Cardiac fibroblast (primary cell): ENCODE measurements at regions not wholly inside any gene's neighbourhood (a gene's known extent, or its start where the extent isn't known, plus 50 kb on each side); places are given as distances from the start of the nearest gene placed in this dataset.

ENCODE experiments used
- DNase-seq, 2 donors: peaks; one replicate each; pipeline versions ENCODE4 v3.0.0 to v3.0.0-alpha.2; 2010; ENCODE audit warnings: low read depth in 2 of 2
- H3K4me3 ChIP-seq, 2 donors: replicated peaks in 1 of 2; 1 replicate in 1 of 2; 2 replicates in 1 of 2; pipeline ENCODE4 v1.5.1; 2011; ENCODE audit warnings: low read depth in 2 of 2, low read length in 2 of 2, mild to moderate bottlenecking in 2 of 2, moderate library complexity in 1 of 2
- TF ChIP-seq, protein P1 (sequence below): IDR thresholded peaks from one replicate; pipeline ENCODE4 v1.5.1; 2011; ENCODE audit warnings: low read depth, mild to moderate bottlenecking, low read length, inconsistent platforms

DNA sequence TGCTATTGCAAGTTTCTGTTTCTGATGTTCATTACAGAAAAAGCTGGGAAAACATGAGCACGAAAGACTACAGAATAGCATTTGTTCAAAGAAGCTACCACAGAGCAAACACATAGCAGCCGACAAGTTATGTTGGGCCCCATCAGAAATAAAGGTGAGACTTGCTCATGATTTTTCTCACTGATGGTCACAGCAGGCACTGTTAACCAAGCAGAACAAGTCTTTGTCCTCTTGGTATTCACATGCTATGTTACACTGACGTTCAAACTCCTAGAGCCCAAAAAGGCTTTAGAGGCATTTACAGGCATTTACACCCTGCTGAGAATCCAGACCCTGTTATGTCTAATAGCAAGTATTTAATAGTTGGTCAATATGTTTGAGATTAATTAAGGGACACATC is 235.0 kb upstream of the HNMT start:
- TF ChIP-seq, protein P1, sequence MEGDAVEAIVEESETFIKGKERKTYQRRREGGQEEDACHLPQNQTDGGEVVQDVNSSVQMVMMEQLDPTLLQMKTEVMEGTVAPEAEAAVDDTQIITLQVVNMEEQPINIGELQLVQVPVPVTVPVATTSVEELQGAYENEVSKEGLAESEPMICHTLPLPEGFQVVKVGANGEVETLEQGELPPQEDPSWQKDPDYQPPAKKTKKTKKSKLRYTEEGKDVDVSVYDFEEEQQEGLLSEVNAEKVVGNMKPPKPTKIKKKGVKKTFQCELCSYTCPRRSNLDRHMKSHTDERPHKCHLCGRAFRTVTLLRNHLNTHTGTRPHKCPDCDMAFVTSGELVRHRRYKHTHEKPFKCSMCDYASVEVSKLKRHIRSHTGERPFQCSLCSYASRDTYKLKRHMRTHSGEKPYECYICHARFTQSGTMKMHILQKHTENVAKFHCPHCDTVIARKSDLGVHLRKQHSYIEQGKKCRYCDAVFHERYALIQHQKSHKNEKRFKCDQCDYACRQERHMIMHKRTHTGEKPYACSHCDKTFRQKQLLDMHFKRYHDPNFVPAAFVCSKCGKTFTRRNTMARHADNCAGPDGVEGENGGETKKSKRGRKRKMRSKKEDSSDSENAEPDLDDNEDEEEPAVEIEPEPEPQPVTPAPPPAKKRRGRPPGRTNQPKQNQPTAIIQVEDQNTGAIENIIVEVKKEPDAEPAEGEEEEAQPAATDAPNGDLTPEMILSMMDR = no peak
- no peak for DNase-seq
- no peak overlapping the region for H3K4me3 ChIP-seq

DNA sequence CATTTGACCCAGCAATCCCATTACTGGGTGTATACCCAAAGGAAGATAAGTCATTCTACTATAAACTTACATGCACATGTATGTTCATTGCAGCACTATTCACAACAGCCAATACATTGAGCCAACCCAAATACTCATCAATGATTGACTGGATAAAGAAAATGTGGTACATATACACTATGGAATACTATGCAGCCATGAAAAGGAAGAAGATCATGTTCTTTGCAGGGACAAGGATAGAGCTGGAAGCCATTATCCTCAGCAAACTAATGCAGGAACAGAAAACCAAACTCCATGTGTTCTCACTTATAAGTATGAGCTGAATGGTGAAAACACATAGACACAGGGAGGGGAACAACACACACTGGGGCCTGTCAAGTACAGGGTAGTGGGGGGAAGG is 226.7 kb upstream of the HNMT start:
- TF ChIP-seq, protein P1 = no peak
- H3K4me3 ChIP-seq = no peak overlapping the region
- no peak for DNase-seq

DNA sequence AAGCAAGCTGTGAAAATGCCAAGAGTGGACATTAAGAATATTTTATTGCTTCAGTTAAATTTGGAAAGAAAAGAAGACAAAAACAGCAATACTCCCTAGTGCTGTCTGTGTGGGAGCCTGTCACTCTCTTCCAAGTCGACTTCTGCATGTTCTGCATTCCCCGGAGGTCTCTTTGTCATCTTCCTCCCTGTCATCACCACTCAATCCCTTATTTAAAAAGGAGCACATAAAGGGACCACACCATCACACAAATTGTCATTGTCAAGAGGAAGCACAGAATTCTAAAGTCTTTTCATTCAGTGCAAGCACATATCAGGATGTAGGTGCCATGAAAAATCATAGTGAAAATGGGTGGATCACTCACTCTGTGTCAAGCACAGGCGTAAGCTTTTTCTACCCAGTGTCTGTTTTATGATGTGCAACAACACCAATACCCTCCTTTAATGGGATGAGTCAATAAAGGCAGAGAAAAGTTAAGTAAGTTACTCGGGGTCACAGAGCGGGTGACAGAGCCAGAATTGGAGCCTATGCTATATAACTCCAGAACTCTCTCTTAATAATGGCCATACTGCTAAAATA is 222.4 kb upstream of the HNMT start:
- TF ChIP-seq, protein P1 = no peak
- no peak overlapping the region for H3K4me3 ChIP-seq
- no peak for DNase-seq

DNA sequence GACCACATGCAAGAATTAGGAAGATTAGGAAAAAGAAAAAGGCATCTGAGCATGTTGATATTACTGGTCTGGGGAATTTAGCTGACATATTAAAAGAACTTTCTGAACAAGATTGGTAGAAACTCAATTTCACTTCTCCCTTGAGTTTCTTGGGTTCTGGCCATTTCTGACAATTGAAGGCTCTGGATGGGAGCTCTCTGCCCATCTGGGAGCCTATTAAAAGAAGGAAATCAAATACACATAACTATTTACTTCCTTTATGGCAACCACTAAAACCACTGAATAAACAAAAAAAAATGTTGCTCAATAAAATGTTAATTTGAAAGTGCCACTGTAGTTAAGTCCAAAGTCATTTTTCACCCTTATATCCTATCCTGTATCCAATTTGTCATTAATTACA is 216.8 kb upstream of the HNMT start:
- no peak overlapping the region for H3K4me3 ChIP-seq
- TF ChIP-seq, protein P1 = no peak
- DNase-seq = no peak

DNA sequence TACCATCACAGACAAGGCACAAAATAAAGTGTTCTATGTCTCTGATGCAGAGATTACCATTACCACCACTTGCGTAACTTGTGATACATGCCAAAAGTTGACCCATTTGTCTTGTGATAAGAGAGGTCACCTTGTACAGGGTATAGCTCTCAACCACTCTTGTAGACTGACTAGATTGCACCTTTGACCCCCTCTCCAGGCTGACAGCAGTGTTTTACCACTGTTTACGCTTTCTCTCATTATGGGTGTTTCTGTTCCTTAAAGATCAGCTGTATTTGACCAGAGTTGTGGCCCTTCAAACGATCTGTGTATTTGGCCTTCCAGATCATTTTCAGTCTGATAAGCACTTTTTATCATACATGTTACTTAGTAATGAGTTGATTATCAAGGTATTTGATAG is 215.7 kb upstream of the HNMT start:
- TF ChIP-seq, protein P1 = no peak
- DNase-seq = no peak
- no peak overlapping the region for H3K4me3 ChIP-seq

DNA sequence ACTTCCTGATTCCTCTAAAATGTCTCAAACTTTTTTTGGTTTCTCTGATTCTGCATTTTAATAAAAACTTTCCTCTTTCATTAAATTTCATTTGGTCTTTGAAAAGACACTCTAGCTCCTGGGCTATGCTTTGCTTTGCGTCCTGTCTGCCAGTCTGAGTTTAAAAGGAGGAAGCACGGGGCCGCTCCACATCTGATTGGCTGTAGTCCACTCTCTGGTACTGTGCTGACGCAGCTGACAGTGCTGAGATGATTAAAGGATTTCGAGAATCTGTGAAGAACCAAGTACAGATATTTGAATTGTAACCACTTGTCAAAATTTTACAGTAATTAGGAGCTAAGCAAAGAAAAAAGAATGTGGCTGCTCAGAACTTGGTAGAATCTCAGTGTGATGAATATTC is 199.6 kb upstream of the HNMT start:
- TF ChIP-seq, protein P1 = no peak
- DNase-seq = no peak
- H3K4me3 ChIP-seq = no peak overlapping the region

DNA sequence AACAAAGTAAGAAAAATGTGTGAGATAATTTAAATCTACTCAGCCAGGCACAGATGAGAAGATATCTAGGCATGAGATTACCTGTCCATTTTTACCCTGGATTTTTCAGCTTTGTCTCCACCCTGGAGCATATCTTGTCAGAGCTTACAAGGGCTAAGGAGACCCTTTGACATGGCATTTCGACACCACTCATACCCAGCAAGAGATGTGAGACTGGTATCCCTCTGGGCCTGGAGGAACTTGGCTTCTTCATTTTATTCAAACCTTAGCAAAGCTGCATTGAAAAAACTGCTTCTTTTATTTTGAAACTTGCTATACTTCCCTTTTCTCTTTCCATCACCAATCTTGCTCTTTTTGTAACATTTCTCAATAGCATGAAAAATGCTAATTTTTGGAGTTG is 194.9 kb upstream of the HNMT start:
- no peak for DNase-seq
- H3K4me3 ChIP-seq = no peak overlapping the region
- TF ChIP-seq, protein P1 = no peak
